ENCODE measurements at regions not wholly inside any gene's neighbourhood (a gene's known extent, or its start where the extent isn't known, plus 50 kb on each side); places are given as distances from the start of the nearest gene placed in this dataset.
"Not testable (repeated sequence)": the region's sequence is repeated elsewhere in the genome, so short reads cannot be mapped to it uniquely, and the experiment has no call there.

GRCh38 chr10:65231148-65231547 is 1694.7 kb upstream of the LRRTM3 start:
- Histone ChIP-seq H3K36me3 (replicated peaks) (no peaks in the 10 kb centered on the region), H3K4me3 (ENCODE audit: low read depth, low read length) (no peak overlapping the region), H3K27me3 (replicated peaks) (no peaks in the 10 kb centered on the region), H3K27ac (no peak overlapping the region)
- no peak for DNase-seq
- in situ Hi-C loops (cut with HindIII; ENCODE audit: low pct_ligation_motif_present, low sequenced_read_pairs): no loop called here
- no peak for TF ChIP-seq CTCF (IDR thresholded peaks at IDR 0.05; ENCODE audit: low read depth, low read length, missing control alignments)

GRCh38 chr10:65234261-65234660 is 1691.6 kb upstream of the LRRTM3 start:
- in situ Hi-C loops (cut with HindIII; ENCODE audit: low pct_ligation_motif_present, low sequenced_read_pairs): no loop called here
- DNase-seq: no peak
- Histone ChIP-seq H3K27ac (no peak overlapping the region), H3K4me3 (ENCODE audit: low read depth, low read length) (no peak overlapping the region), H3K27me3 (replicated peaks) (no peaks in the 10 kb centered on the region), H3K36me3 (replicated peaks) (no peaks in the 10 kb centered on the region)
- TF ChIP-seq CTCF (IDR thresholded peaks at IDR 0.05; ENCODE audit: low read depth, low read length, missing control alignments): no peak

GRCh38 chr10:65235266-65235665 is 1690.6 kb upstream of the LRRTM3 start:
- TF ChIP-seq CTCF (IDR thresholded peaks at IDR 0.05; ENCODE audit: low read depth, low read length, missing control alignments): no peak
- Histone ChIP-seq H3K36me3 (replicated peaks) (no peaks in the 10 kb centered on the region), H3K27me3 (replicated peaks) (no peaks in the 10 kb centered on the region), H3K4me3 (ENCODE audit: low read depth, low read length) (no peak overlapping the region), H3K27ac (no peak overlapping the region)
- DNase-seq: no peak
- in situ Hi-C loops (cut with HindIII; ENCODE audit: low pct_ligation_motif_present, low sequenced_read_pairs): no loop called here

DNA sequence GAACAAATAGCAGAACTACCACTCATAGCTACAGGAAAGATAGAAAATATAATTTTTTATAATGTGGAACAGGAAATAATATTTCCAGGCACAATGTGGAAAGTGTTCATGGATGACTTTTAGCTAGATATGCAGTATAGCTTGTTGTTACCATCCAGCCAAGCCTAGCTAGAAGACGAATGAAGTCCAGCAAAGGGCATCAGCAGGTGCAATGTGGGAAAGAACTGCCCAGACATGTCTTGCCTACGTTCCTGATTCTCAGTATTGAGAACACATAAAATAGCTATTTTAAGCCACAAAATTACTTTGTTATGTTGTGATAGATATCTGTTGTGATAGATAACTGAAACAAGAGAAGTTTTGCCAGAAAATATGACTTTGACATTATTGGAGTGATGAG is 1690.0 kb upstream of the LRRTM3 start:
- no peak for DNase-seq
- Histone ChIP-seq H3K27ac (no peak overlapping the region), H3K36me3 (replicated peaks) (no peaks in the 10 kb centered on the region), H3K27me3 (replicated peaks) (no peaks in the 10 kb centered on the region), H3K4me3 (ENCODE audit: low read depth, low read length) (no peak overlapping the region)
- no peak for TF ChIP-seq CTCF (IDR thresholded peaks at IDR 0.05; ENCODE audit: low read depth, low read length, missing control alignments)
- in situ Hi-C loops (cut with HindIII; ENCODE audit: low pct_ligation_motif_present, low sequenced_read_pairs): no loop called here

DNA sequence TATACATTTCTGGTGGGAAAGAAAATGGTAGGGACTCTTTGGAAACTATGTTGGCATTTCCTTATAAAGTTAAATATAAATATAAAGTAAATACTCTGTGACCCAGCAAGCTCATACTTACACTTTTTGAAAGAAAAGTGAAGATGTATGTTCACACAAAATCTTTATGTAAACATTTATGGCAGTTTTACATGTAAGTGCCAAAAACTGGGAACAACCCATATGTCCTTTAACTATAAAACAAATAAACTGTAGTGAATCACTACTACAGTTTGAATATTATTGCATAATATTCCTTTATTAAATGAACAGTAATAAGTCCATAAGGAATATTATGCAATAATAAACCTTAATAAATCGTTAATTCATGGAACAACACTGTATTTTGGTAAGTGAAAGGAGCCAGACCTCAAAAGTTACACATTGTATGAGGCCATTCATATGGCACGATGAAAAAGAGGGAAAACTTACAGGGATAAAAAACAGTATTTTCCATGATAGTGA is 1660.3 kb upstream of the LRRTM3 start:
- TF ChIP-seq CTCF (IDR thresholded peaks at IDR 0.05; ENCODE audit: low read depth, low read length, missing control alignments): no peak
- Histone ChIP-seq H3K36me3 (replicated peaks) (no peaks in the 10 kb centered on the region), H3K27me3 (replicated peaks) (no peaks in the 10 kb centered on the region), H3K4me3 (ENCODE audit: low read depth, low read length) (no peak overlapping the region), H3K27ac (no peak overlapping the region)
- in situ Hi-C loops (cut with HindIII; ENCODE audit: low pct_ligation_motif_present, low sequenced_read_pairs): no loop called here
- DNase-seq: no peak

- H3K27ac ChIP-seq; H3K36me3 ChIP-seq (replicated peaks); in situ Hi-C loops (cut with HindIII; ENCODE audit: low pct_ligation_motif_present, low sequenced_read_pairs); DNase-seq; H3K4me3 ChIP-seq (ENCODE audit: low read depth, low read length); H3K27me3 ChIP-seq (replicated peaks): not testable (repeated sequence)
These were observed 1656.3 kb upstream of the LRRTM3 start for GRCh38 chr10:65269551-65269950.
